ENCODE measurements at regions not wholly inside any gene's neighbourhood (a gene's known extent, or its start where the extent isn't known, plus 50 kb on each side); places are given as distances from the start of the nearest gene placed in this dataset.

- TF ChIP-seq POLR2A (IDR thresholded peaks at IDR 0.05; ENCODE audit: low read length): no peak
- no peak for TF ChIP-seq GATA1 (IDR thresholded peaks at IDR 0.05; ENCODE audit: low read depth, low read length)
Measured at GRCh38 chr6:14372734-14373489, 255.3 kb downstream of the CD83 start.

All from erythroblast (primary cell).